B cell (primary cell): ENCODE measurements at regions not wholly inside any gene's neighbourhood (a gene's known extent, or its start where the extent isn't known, plus 50 kb on each side); places are given as distances from the start of the nearest gene placed in this dataset.

Experiments
- ATAC-seq: fragments of 200-7000 bp; cut with Tn5 transposase; one replicate; pipeline ENCODE4 v1.10.0; 2021; ENCODE audit warnings: low read depth, mild to moderate bottlenecking, moderate number of reproducible peaks, moderate library complexity
- CTCF ChIA-PET: fragments of 350-600 bp; sonication (Branson Sonifier 250); formaldehyde crosslinking; loops from one replicate; lab custom pipeline; 2021; ENCODE audit warnings: antibody characterized with exemption, inconsistent platforms; lab: Charles Lee
- POLR2A ChIA-PET: fragments of 350-600 bp; sonication (Branson Sonifier 250); formaldehyde crosslinking; loops from one replicate; lab custom pipeline; 2021; ENCODE audit warnings: antibody characterized with exemption; lab: Charles Lee
- DNase-seq: peaks from one replicate; pipeline ENCODE4 v3.0.0; 2013
- H2AFZ ChIP-seq: 2 replicates; pipeline ENCODE4 v1.6.1; 2012; ENCODE audit warnings: mild to moderate bottlenecking, low read depth, low read length; ENCODE audit not compliant: insufficient read depth, poor library complexity, severe bottlenecking
- H3K27ac ChIP-seq, 2 donors: 1 replicate in 1 of 2; 2 replicates in 1 of 2; pipeline ENCODE4 v1.5.1; 2012 to 2013; ENCODE audit warnings: low read length in 2 of 2, mild to moderate bottlenecking in 2 of 2, moderate library complexity in 1 of 2
- H3K27me3 ChIP-seq, 4 experiments: fragments of 200-600 bp in 1 of 4; sonication (generic) in 1 of 4; replicated peaks in 1 of 4; 1 replicate in 2 of 4; 2 replicates in 2 of 4; pipeline versions ENCODE4 v1.6.1 to v1.7.0; 2013 to 2016; ENCODE audit warnings: low read length in 3 of 4, mild to moderate bottlenecking in 2 of 4, mixed read lengths in 1 of 4, moderate library complexity in 1 of 4; ENCODE audit not compliant: insufficient read depth in 4 of 4, control insufficient read depth in 3 of 4; ENCODE audit errors: control extremely low read depth in 1 of 4
- H3K36me3 ChIP-seq, 2 experiments: replicated peaks in 1 of 2; 1 replicate in 1 of 2; 2 replicates in 1 of 2; pipeline versions ENCODE4 v1.6.1 to v1.7.1; 2013; ENCODE audit warnings: low read length in 1 of 2; ENCODE audit not compliant: insufficient read depth in 2 of 2, control insufficient read depth in 1 of 2; ENCODE audit errors: control extremely low read depth in 1 of 2, extremely low read depth in 1 of 2
- H3K4me1 ChIP-seq, 2 donors: fragments of 200-600 bp in 1 of 2; sonication (generic) in 1 of 2; 1 replicate in 1 of 2; 2 replicates in 1 of 2; pipeline versions ENCODE4 v1.5.1 to v1.6.1; 2013 to 2017; ENCODE audit warnings: low read length in 2 of 2; ENCODE audit not compliant: control insufficient read depth in 2 of 2, insufficient read depth in 2 of 2
- H3K4me2 ChIP-seq: replicated peaks from 2 replicates; pipeline ENCODE3; 2012; ENCODE audit warnings: mild to moderate bottlenecking, low read depth, low read length; ENCODE audit not compliant: poor library complexity, severe bottlenecking
- H3K4me3 ChIP-seq, 5 experiments: fragments of 200-600 bp in 1 of 5; sonication (generic) in 1 of 5; 1 replicate in 3 of 5; 2 replicates in 2 of 5; pipeline versions ENCODE4 v1.5.1 to v1.7.0; 2011 to 2016; ENCODE audit warnings: low read length in 4 of 5, mild to moderate bottlenecking in 4 of 5, low read depth in 2 of 5, control low read depth in 1 of 5, moderate library complexity in 1 of 5; ENCODE audit not compliant: insufficient read depth in 1 of 5; ENCODE audit errors: control extremely low read depth in 1 of 5, extremely low read depth in 1 of 5
- H3K79me2 ChIP-seq: fragments of 200-600 bp; sonication (generic); one replicate; pipeline ENCODE4 v1.6.0; 2016; ENCODE audit warnings: low read length; ENCODE audit not compliant: control insufficient read depth, insufficient read depth
- H3K9ac ChIP-seq: fragments of 200-600 bp; sonication (generic); 2 replicates; pipeline ENCODE4 v1.6.1; 2017; ENCODE audit warnings: mild to moderate bottlenecking, low read length, moderate library complexity
- H3K9me3 ChIP-seq, 3 donors: one replicate each; pipeline versions ENCODE4 v1.6.1 to v1.7.1; 2013; ENCODE audit warnings: low read length in 2 of 3; ENCODE audit not compliant: control insufficient read depth in 2 of 3, insufficient read depth in 1 of 3; ENCODE audit errors: control extremely low read depth in 1 of 3
- H4K20me1 ChIP-seq: 2 replicates; pipeline ENCODE4 v1.6.0; 2012; ENCODE audit warnings: mild to moderate bottlenecking, low read length; ENCODE audit not compliant: insufficient read depth, control insufficient read depth, poor library complexity, severe bottlenecking
- H3K27ac Mint-ChIP-seq: one replicate; pipeline ENCODE4 v1.8.0; 2021; ENCODE audit warnings: mixed read lengths
- H3K27me3 Mint-ChIP-seq: one replicate; pipeline ENCODE4 v1.8.0; 2021; ENCODE audit warnings: mixed read lengths
- H3K4me1 Mint-ChIP-seq: one replicate; pipeline ENCODE4 v1.8.0; 2021; ENCODE audit warnings: mixed read lengths
- H3K4me3 Mint-ChIP-seq: one replicate; pipeline ENCODE4 v1.8.0; 2021; ENCODE audit warnings: mixed read lengths
- H3K9me3 Mint-ChIP-seq: one replicate; pipeline ENCODE4 v1.8.0; 2022; ENCODE audit warnings: mixed read lengths; ENCODE audit not compliant: insufficient read depth
- CTCF ChIP-seq: fragments of 200-600 bp; IDR thresholded peaks from one replicate; pipeline ENCODE4 v1.8.0; 2022; ENCODE audit warnings: antibody characterized with exemption, mild to moderate bottlenecking
- EZH2 ChIP-seq: IDR thresholded peaks from 2 replicates; pipeline ENCODE4 v1.6.1; 2012; ENCODE audit warnings: borderline replicate concordance, low read depth, mild to moderate bottlenecking, moderate library complexity, low read length; ENCODE audit not compliant: insufficient read depth, poor library complexity, severe bottlenecking
- WGBS: methylation state at CpG from one replicate; pipeline ENCODE4 v1.1.5; 2013; ENCODE audit warnings: missing lambda C conversion rate; ENCODE audit not compliant: insufficient coverage; 5-methylcytosine and 5-hydroxymethylcytosine counted together
- intact Hi-C: fragments of 100-400 bp; cut with micrococcal nuclease; formaldehyde crosslinking; loops from one replicate; pipeline ENCODE4 v1.10.0; 2022

- Histone ChIP-seq H3K4me1 (no peaks in the 10 kb centered on the region), H3K4me3 (no peak overlapping the region), H3K27ac (no peak overlapping the region), H3K9ac (no peak overlapping the region), H3K27me3 (no peaks in the 10 kb centered on the region), H4K20me1 (no peaks in the 10 kb centered on the region), H2AFZ (no peak overlapping the region), H3K36me3 (no peaks in the 10 kb centered on the region), H3K9me3 (no peaks in the 10 kb centered on the region), H3K4me2 (no peak overlapping the region), H3K79me2 (no peaks in the 10 kb centered on the region)
- TF ChIP-seq EZH2: no peak
- Mint-ChIP-seq H3K27me3 (peaks cover 16% of the 10 kb centered on the region), H3K4me1 (no peaks in the 10 kb centered on the region), H3K27ac (no peak overlapping the region), H3K4me3 (no peak overlapping the region), H3K9me3 (no peaks in the 10 kb centered on the region)
- POLR2A ChIA-PET: no interaction called here
- intact Hi-C loops: no loop called here
- ATAC-seq: no peak
- 96% methylated on average over 3 of the region's 4 CpGs for WGBS
- DNase-seq: no peak
- CTCF ChIA-PET: no interaction called here
Measured at GRCh38 chr18:56490942-56491341, 147.4 kb downstream of the TXNL1 start.

- intact Hi-C loops: no loop called here
- Histone ChIP-seq H3K27me3 (no peaks in the 10 kb centered on the region), H3K79me2 (no peaks in the 10 kb centered on the region), H2AFZ (no peak overlapping the region), H4K20me1 (no peaks in the 10 kb centered on the region), H3K4me3 (no peak overlapping the region), H3K4me2 (no peak overlapping the region), H3K27ac (no peak overlapping the region), H3K36me3 (no peaks in the 10 kb centered on the region), H3K4me1 (no peaks in the 10 kb centered on the region), H3K9ac (no peak overlapping the region), H3K9me3 (no peaks in the 10 kb centered on the region)
- WGBS: 45% methylated on average over 5 of the region's 5 CpGs
- H3K4me3 Mint-ChIP-seq: no peak overlapping the region
- ATAC-seq (no peak), DNase-seq (no peak)
- H3K27ac Mint-ChIP-seq: no peak overlapping the region
- TF ChIP-seq CTCF (no peak), EZH2 (no peak)
- no peaks in the 10 kb centered on the region for H3K9me3 Mint-ChIP-seq
- H3K27me3 Mint-ChIP-seq: peaks cover 10% of the 10 kb centered on the region
- ChIA-PET POLR2A (no interaction called here), CTCF (no interaction called here)
- no peaks in the 10 kb centered on the region for H3K4me1 Mint-ChIP-seq
Measured at GRCh38 chr18:56489893-56490292, 148.5 kb downstream of the TXNL1 start.
